ENCODE measurements at regions not wholly inside any gene's neighbourhood (a gene's known extent, or its start where the extent isn't known, plus 50 kb on each side); places are given as distances from the start of the nearest gene placed in this dataset.

GRCh38 chr1:238999944-239000343, 386.4 kb upstream of the CHRM3 start:
- no peak for TF ChIP-seq CTCF (IDR thresholded peaks at IDR 0.05; ENCODE audit: insufficient read depth, low read length, poor library complexity, severe bottlenecking)
- no peak for TF ChIP-seq EZH2phosphoT487 (conservative IDR thresholded peaks at IDR 0.05; ENCODE audit: low read length)
